ENCODE measurements at regions not wholly inside any gene's neighbourhood (a gene's known extent, or its start where the extent isn't known, plus 50 kb on each side); places are given as distances from the start of the nearest gene placed in this dataset.
"Not testable (repeated sequence)": the region's sequence is repeated elsewhere in the genome, so short reads cannot be mapped to it uniquely, and the experiment has no call there.

GRCh38 chr3:193096076-193096475 lies 144.9 kb upstream of the PLAAT1 start:
- ATAC-seq: no peak
- intact Hi-C loops (cut with DNase I): no loop called here
- DNase-seq: no peak

- intact Hi-C loops (cut with DNase I): no loop called here
- ATAC-seq: no peak
- no peak for DNase-seq
Observed at GRCh38 chr3:193114431-193115340, 126.3 kb upstream of the PLAAT1 start.

GRCh38 chr3:193116871-193117270 lies 124.2 kb upstream of the PLAAT1 start:
- intact Hi-C loops (cut with DNase I): no loop called here
- DNase-seq (no peak), ATAC-seq (no peak)

GRCh38 chr3:193118907-193119306 lies 122.1 kb upstream of the PLAAT1 start:
- DNase-seq: no peak
- intact Hi-C loops (cut with DNase I): no loop called here
- ATAC-seq: no peak

- intact Hi-C loops (cut with DNase I): no loop called here
- ATAC-seq (no peak), DNase-seq (no peak)
Observed at GRCh38 chr3:193119926-193120325, 121.1 kb upstream of the PLAAT1 start.

GRCh38 chr3:193124861-193125260 lies 116.2 kb upstream of the PLAAT1 start:
- intact Hi-C loops (cut with DNase I): no loop called here
- DNase-seq: no peak

GRCh38 chr3:193129607-193130006 lies 111.4 kb upstream of the PLAAT1 start:
- DNase-seq (no peak), ATAC-seq (no peak)
- intact Hi-C loops (cut with DNase I): no loop called here

More at GRCh38 chr3:193124861-193125260, 116.2 kb upstream of the PLAAT1 start:
- ATAC-seq: peak; percentile 39 to 70

- DNase-seq (no peak), ATAC-seq (no peak)
- intact Hi-C loops (cut with DNase I): no loop called here
Observed at GRCh38 chr3:193130576-193130975, 110.4 kb upstream of the PLAAT1 start.

- no peak for ATAC-seq
- intact Hi-C loops (cut with DNase I): no loop called here
- DNase-seq: no peak
Observed at GRCh38 chr3:193132241-193132640, 108.8 kb upstream of the PLAAT1 start.

GRCh38 chr3:193132964-193133363 lies 108.1 kb upstream of the PLAAT1 start:
- intact Hi-C loops (cut with DNase I): no loop called here
- DNase-seq: no peak
- peak in 1 of 2 donors; percentile 38 for ATAC-seq

GRCh38 chr3:193134856-193135255 lies 106.2 kb upstream of the PLAAT1 start:
- DNase-seq: no peak
- intact Hi-C loops (cut with DNase I): no loop called here
- ATAC-seq: peak; percentile 67 to 97

GRCh38 chr3:193140381-193140780 lies 100.6 kb upstream of the PLAAT1 start:
- intact Hi-C loops (cut with DNase I): no loop called here
- ATAC-seq: no peak
- no peak for DNase-seq

- intact Hi-C loops (cut with DNase I): no loop called here
- DNase-seq (no peak), ATAC-seq (no peak)
Observed at GRCh38 chr3:193145248-193145647, 95.8 kb upstream of the PLAAT1 start.

GRCh38 chr3:193148688-193149473 lies 92.1 kb upstream of the PLAAT1 start:
- peak; percentile 12 to 81 for ATAC-seq
- no peak for DNase-seq
- intact Hi-C loops (cut with DNase I): no loop called here

- ATAC-seq (peak in 1 of 2 donors; percentile 59), DNase-seq (no peak)
- intact Hi-C loops (cut with DNase I): no loop called here
Observed at GRCh38 chr3:193149998-193150397, 91.0 kb upstream of the PLAAT1 start.

GRCh38 chr3:193155044-193155781 lies 85.8 kb upstream of the PLAAT1 start:
- DNase-seq; intact Hi-C loops (cut with DNase I): not testable (repeated sequence)
- ATAC-seq: peak; percentile 61 to 87

GRCh38 chr3:193157051-193157450 lies 84.0 kb upstream of the PLAAT1 start:
- no peak for ATAC-seq
- DNase-seq: no peak
- intact Hi-C loops (cut with DNase I): no loop called here

GRCh38 chr3:193165431-193166120 lies 75.4 kb upstream of the PLAAT1 start:
- intact Hi-C loops (cut with DNase I): no loop called here
- DNase-seq (no peak), ATAC-seq (no peak)

- ATAC-seq: no peak
- no peak for DNase-seq
- intact Hi-C loops (cut with DNase I): no loop called here
Observed at GRCh38 chr3:193168931-193169330, 72.1 kb upstream of the PLAAT1 start.
